ENCODE measurements at regions not wholly inside any gene's neighbourhood (a gene's known extent, or its start where the extent isn't known, plus 50 kb on each side); places are given as distances from the start of the nearest gene placed in this dataset.
"Not testable (repeated sequence)": the region's sequence is repeated elsewhere in the genome, so short reads cannot be mapped to it uniquely, and the experiment has no call there.

DNA sequence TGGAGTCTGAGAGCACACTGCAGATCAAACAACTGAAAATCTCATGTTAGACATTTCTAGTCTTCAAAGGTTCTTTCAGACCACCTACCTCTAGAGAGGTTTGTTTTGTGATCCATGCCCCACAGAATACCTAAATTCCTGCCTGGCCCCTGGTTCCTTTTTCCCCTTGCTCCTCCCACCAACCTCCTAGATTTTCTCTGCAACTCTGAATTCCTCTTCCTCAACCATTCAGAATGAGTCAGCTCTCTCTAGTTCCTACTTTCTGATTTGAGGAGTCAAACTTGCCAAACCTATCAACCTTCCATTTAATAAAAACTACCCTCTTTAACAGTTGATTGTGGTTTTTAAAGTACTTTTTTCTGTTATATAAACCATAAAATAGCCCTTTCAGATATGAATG, 83.2 kb upstream of the ZNF462 start:
- no peak overlapping the region for H3K4me3 ChIP-seq (ENCODE audit: low read length)
- no peak for DNase-seq (ENCODE audit: low read depth, low spot score)

DNA sequence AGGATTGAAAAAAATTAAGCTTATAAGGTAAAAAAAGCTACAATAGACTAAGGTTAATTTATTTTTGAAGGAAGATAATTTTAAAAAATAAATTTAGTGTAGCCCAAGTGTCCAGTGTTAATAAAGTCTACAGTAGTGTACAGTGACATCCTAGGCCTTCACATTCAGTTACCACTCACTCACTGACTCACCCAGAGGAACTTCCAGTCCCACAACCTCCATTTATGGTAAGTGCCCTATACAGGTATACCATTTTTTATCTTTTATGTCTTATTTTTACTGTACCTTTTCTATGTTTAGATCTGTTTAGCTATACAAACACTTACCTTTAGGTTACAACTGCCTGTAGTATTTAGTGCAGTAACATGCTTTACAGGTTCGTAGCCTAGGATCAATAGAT, 79.8 kb upstream of the ZNF462 start:
- no peak for DNase-seq (ENCODE audit: low read depth, low spot score)
- H3K4me3 ChIP-seq (ENCODE audit: low read length) = no peak overlapping the region

DNA sequence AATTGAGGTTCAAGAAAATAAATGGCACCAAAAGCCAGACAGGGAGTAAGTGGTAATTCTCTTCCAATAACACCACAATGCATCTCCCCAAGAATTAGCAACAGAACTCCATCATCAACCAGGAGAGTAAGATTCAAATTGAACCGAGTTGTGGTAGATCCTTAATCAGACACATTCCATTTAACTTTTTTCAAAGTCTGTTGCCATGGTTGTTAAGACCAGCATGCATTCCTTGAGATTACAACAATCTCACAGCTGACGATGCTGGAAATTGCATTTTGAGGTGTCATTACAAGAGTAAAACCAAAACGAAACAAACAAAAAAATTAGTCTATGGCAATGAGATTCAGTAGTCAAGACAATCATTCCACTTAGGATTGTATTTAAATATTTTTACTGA, 78.9 kb upstream of the ZNF462 start:
- H3K4me3 ChIP-seq (ENCODE audit: low read length) = no peak overlapping the region
- no peak for DNase-seq (ENCODE audit: low read depth, low spot score)

DNA sequence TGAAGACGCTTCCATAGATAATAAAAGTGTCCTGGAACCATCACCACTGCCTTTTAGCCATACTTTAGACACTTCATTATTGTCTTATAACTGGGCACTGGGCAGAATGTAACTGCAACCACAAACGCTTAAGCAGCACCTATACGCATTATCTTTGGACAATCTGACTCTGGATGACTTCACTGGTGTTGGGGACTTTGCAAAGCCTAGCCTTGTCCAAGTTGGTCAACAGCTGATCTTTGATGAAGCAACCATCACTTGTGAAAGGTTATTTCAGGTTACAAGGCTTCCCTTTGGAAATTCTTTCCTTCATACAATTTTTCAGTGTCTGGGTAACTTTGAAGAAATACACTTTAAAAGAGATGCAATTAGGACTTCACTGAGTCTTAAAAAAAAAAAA, 77.8 kb upstream of the ZNF462 start:
- DNase-seq (ENCODE audit: low read depth, low spot score) = no peak

DNA sequence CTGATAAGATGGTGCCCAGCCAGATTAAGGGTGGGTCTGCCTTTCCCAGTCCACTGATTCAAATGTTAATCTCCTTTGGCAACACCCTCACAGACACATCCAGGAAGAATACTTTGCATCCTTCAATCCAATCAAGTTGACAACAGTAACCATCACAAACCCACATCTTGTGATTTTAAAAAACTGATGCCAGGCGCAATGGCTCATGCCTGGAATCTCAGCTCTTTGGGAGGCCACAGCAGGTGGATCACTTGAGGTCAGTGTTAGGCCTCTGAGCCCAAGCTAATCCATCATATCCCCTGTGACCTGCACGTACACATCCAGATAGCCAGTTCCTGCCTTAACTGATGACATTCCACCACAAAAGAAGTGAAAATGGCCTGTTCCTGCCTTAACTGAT, 74.9 kb upstream of the ZNF462 start:
- H3K4me3 ChIP-seq (ENCODE audit: low read length); DNase-seq (ENCODE audit: low read depth, low spot score): not testable (repeated sequence)

More for the DNA sequence above, 77.8 kb upstream of the ZNF462 start:
- H3K4me3 ChIP-seq (ENCODE audit: low read length) = no peak overlapping the region

DNA sequence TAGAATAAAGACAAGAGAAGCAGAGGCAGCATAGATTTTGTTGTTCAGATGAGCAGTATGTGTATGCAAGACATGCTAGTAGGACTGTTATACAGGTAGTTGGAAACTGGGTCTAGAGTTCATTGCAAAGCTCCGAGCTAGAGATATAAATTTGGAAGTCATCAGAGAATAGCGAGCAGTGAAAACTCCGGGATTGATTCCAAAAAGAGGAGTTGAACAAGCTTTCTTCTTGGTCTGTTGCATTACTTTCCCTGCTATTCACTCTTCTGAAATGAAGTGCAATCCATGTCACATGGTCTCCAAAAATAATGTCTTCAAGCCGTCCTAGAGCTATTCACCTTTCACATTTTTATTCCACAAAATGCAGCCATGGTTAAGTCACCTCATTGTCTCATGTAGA, 67.9 kb upstream of the ZNF462 start:
- H3K4me3 ChIP-seq (ENCODE audit: low read length) = no peak overlapping the region
- no peak for DNase-seq (ENCODE audit: low read depth, low spot score)

DNA sequence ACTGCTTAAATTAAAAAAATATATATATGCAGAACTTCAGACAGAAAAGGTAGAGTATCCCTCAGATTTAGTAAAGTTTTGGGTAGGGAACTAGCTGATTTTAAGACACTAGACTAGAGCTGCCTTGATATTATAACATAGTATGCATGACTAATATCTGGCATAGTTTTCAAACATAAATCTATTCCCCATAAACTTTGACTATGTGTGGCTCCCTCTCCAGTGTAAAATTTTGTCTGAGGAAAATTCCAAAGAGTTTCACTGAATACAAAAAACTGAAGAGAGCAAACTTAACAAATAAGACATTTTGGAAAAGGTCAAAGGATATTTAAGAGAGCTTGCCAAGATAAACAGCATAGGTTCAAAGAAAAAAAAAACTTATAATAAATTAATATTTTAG, 66.2 kb upstream of the ZNF462 start:
- no peak overlapping the region for H3K4me3 ChIP-seq (ENCODE audit: low read length)
- DNase-seq (ENCODE audit: low read depth, low spot score) = no peak

DNA sequence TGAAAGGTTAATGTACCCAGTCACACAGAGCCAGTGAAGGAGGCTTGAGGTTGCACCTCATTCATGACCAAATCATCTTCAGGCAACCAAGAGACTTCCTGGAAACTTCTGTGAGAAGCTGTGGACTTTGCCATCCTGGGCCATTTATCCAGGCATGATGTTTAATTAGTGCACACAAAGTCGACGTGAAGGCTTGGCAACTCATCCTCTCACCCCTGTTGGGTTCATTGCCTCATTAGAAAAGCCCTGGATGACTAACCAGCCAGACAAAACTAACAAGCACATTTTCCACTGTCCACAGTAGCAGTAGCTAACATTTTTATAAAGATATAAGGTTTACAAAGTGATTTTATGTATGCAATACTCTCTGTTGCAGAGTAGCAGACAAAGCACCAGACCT, 65.7 kb upstream of the ZNF462 start:
- no peak for DNase-seq (ENCODE audit: low read depth, low spot score)

DNA sequence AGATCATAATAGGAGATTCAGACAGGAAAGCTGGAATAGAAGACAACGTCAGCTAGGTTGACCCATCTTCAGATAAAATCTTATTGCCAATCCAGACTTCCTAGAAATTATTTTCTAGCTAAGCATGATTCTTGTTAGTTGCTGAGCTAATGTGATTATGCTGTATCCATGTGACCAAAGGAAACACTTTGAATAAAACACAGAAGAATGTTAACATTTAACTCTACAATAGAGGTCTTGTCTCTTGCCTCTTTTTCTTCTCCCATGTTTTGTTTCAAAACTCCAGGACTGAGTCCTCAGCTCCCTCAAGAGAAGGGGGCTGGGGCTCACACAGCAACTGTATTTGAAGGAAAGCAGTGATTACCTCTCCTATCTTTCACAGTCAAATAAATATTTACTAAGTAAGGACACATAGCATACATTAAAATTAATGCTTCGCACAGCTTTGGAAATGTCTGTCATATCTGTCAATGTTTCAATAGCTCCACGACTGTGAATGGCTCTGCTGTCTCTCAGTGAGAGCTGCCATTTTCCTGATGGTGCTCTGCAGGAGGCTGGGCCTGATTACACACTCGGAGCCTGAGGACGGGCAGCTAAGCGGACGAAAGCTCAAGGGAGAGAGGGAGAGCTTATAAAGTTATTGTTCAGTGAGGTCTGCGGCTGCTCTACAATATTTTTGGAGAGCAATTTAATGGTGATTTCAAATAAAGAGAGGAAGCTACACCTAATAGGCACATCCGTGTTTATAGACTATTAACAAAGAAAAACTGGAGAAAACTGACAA, 64.8 kb upstream of the ZNF462 start:
- no peak for DNase-seq (ENCODE audit: low read depth, low spot score)
- H3K4me3 ChIP-seq (ENCODE audit: low read length) = no peak overlapping the region

More for the DNA sequence above, 65.7 kb upstream of the ZNF462 start:
- H3K4me3 ChIP-seq (ENCODE audit: low read length) = no peak overlapping the region

DNA sequence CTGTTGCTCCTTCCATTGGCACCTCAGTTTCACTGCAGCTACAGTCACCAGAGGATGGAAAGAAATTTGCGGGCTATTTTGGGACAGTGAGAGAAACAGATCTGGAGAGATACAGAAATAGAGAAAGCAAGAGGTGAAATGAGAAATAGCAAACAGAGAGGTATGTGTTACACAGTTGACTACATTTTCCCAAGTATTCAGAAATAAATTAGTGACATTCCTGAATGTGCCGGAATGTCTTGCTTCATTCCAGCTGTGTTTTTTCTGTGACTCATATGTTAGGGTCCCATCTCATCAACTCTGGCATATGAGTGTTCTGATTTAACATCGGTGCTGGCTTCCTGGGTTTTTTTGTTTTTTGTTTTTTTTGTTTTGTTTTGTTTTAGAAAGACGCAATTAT, 63.8 kb upstream of the ZNF462 start:
- DNase-seq (ENCODE audit: low read depth, low spot score) = no peak

DNA sequence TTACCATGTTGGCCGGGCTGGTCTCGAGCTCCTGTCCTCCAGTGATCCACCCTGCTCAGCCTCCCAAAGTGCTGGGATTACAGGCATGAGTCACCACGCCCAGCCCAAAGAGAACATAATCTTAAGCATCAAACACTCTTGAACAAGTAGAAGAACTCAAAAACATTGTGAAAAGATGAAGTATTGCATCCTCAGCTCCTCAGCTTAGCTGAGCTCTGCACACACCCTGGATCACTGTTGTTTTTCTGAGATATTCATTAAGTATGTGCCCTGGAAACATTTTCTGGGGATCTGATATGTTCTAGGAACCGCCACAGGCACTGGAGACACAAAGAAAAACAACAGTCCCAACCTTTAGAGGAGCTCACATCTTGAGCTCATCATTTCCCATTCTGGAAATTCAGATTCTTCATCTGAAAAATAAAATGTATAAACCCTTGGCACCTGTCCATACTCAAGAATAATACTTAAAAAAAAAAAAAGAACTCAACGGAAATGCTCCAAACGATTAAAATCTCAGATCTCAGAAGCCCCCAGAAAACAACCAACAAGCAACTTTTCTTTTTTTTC, 62.2 kb upstream of the ZNF462 start:
- no peak overlapping the region for H3K4me3 ChIP-seq (ENCODE audit: low read length)

More for the DNA sequence above, 63.8 kb upstream of the ZNF462 start:
- no peak overlapping the region for H3K4me3 ChIP-seq (ENCODE audit: low read length)

DNA sequence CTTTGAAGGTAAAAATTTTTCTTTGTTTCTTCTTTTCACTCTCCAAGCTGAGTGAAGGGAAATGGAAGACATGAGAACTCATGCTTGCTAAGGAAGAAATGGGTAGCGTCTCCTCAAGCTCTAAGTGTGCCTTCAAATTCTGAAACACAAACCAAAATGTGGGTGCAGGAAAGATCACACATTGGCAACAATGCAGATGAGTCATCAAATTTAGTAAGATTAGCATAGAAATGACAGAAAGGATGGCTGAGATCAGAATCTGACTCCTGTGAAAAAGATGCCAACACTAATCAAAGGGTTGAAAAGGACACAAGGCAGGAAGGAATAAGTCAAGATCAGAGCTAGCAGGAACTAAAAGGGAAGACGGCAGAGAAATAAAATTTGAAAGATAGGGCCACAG, 61.1 kb upstream of the ZNF462 start:
- DNase-seq (ENCODE audit: low read depth, low spot score) = no peak
- H3K4me3 ChIP-seq (ENCODE audit: low read length) = no peak overlapping the region

More for the DNA sequence above, 62.2 kb upstream of the ZNF462 start:
- no peak for DNase-seq (ENCODE audit: low read depth, low spot score)
